CD4-positive, alpha-beta T cell (primary cell): ENCODE measurements at regions not wholly inside any gene's neighbourhood (a gene's known extent, or its start where the extent isn't known, plus 50 kb on each side); places are given as distances from the start of the nearest gene placed in this dataset.

Experiments used
- ATAC-seq: fragments of 200-7000 bp; cut with Tn5 transposase; one replicate; pipeline ENCODE4 v1.10.0; 2022; ENCODE audit warnings: mild to moderate bottlenecking; ENCODE audit not compliant: poor library complexity
- CTCF ChIA-PET: fragments of 350-600 bp; sonication (Branson Sonifier 250); formaldehyde crosslinking; loops from one replicate; lab custom pipeline; 2021; ENCODE audit warnings: antibody characterized with exemption, inconsistent platforms; lab: Charles Lee
- POLR2A ChIA-PET: fragments of 350-600 bp; sonication (Branson Sonifier 250); formaldehyde crosslinking; loops from one replicate; lab custom pipeline; 2021; ENCODE audit warnings: antibody characterized with exemption, inconsistent platforms; lab: Charles Lee
- DNase-seq, 14 experiments: peaks; one replicate each; pipeline ENCODE4 v3.0.0-alpha.2; 2013 to 2020; ENCODE audit warnings: mixed read lengths in 2 of 14
- H3K27ac ChIP-seq, 2 donors: one replicate each; pipeline versions ENCODE4 v1.5.1 to v1.7.0; 2013; ENCODE audit warnings: low read length in 2 of 2, low read depth in 1 of 2, mild to moderate bottlenecking in 1 of 2
- H3K27me3 ChIP-seq, 2 experiments: 1 replicate in 1 of 2; 2 replicates in 1 of 2; pipeline versions ENCODE4 v1.6.1 to v1.7.0; 2013; ENCODE audit warnings: low read length in 2 of 2, control low read depth in 1 of 2, mild to moderate bottlenecking in 1 of 2, moderate library complexity in 1 of 2; ENCODE audit not compliant: insufficient read depth in 2 of 2, control insufficient read depth in 1 of 2
- H3K36me3 ChIP-seq: one replicate; pipeline ENCODE4 v1.6.1; 2013; ENCODE audit warnings: low read length, control low read depth; ENCODE audit not compliant: insufficient read depth
- H3K4me1 ChIP-seq: one replicate; pipeline ENCODE4 v1.6.1; 2013; ENCODE audit warnings: low read length, control low read depth; ENCODE audit not compliant: insufficient read depth
- H3K4me3 ChIP-seq: one replicate; pipeline ENCODE4 v1.5.1; 2013; ENCODE audit warnings: mild to moderate bottlenecking, low read length, moderate library complexity
- H3K9me3 ChIP-seq, 2 experiments: 1 replicate in 1 of 2; 2 replicates in 1 of 2; pipeline versions ENCODE4 v1.6.1 to v1.7.0; 2013; ENCODE audit warnings: low read length in 2 of 2, mild to moderate bottlenecking in 2 of 2, control low read depth in 1 of 2, moderate library complexity in 1 of 2; ENCODE audit not compliant: control insufficient read depth in 1 of 2, insufficient read depth in 1 of 2
- H3K27ac Mint-ChIP-seq: one replicate; pipeline ENCODE4 v1.8.0; 2020; ENCODE audit warnings: mixed read lengths
- H3K27me3 Mint-ChIP-seq: one replicate; pipeline ENCODE4 v1.8.0; 2021; ENCODE audit warnings: mixed read lengths
- H3K36me3 Mint-ChIP-seq: one replicate; pipeline ENCODE4 v1.8.0; 2021; ENCODE audit warnings: low read depth, mixed read lengths
- H3K4me1 Mint-ChIP-seq: one replicate; pipeline ENCODE4 v1.8.0; 2021; ENCODE audit warnings: low read depth, mixed read lengths
- H3K4me3 Mint-ChIP-seq: one replicate; pipeline ENCODE4 v1.8.0; 2020; ENCODE audit warnings: mild to moderate bottlenecking, mixed read lengths
- H3K9me3 Mint-ChIP-seq: one replicate; pipeline ENCODE4 v1.8.0; 2020; ENCODE audit warnings: mixed read lengths
- intact Hi-C, 2 experiments: fragments of 100-400 bp; cut with DNase I in 1 of 2; cut with micrococcal nuclease in 1 of 2; formaldehyde crosslinking; loops; one replicate each; pipeline versions ENCODE4 v1.15.1 to v1.9.0; 2023 to 2025; cut with DNase I, micrococcal nuclease
- TF ChIP-seq, protein P1 (sequence below): fragments of 200-600 bp; IDR thresholded peaks from one replicate; pipeline ENCODE4 v1.8.0; 2022; ENCODE audit warnings: antibody characterized with exemption, mild to moderate bottlenecking

DNA sequence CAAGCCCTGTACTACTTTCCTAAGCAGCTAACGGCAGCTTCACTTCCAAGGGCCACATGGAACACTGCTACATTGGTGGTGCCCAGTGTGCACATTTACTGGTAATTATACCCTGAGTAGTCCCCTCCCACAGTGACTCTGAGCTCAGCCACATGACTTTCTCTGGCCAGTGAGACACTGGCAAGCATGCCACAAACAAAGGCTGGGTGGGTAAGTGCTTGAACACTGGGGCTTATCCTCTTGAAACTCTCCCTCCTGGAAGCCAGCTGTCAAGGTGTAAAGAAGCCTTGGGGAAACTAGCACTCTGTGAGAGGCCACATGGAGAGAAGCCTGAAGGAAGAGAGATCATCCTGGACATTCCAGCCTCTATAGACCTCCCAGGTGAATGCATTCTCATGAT, 54.4 kb upstream of the DRD2 start:
- DNase-seq: no peak

GRCh38 chr11:113528982-113529381, 53.8 kb upstream of the DRD2 start:
- H3K4me3 ChIP-seq: no peak overlapping the region
- no peak overlapping the region for H3K27ac Mint-ChIP-seq
- no peaks in the 10 kb centered on the region for H3K36me3 Mint-ChIP-seq
- no peak overlapping the region for H3K4me3 Mint-ChIP-seq
- no peaks in the 10 kb centered on the region for H3K9me3 Mint-ChIP-seq
- ChIA-PET CTCF (interaction anchor here (0.5 kb wide), 1 partner anchor 533 kb away, joined by 3 read pairs; no protein-coding TSS in a partner anchor), POLR2A (no interaction called here)
- no peaks in the 10 kb centered on the region for H3K4me1 Mint-ChIP-seq
- peaks cover 3% of the 10 kb centered on the region for H3K4me1 ChIP-seq
- DNase-seq: no peak
- no peaks in the 10 kb centered on the region for H3K27me3 ChIP-seq
- peaks cover 21% of the 10 kb centered on the region for H3K27me3 Mint-ChIP-seq
- TF ChIP-seq, protein P1, sequence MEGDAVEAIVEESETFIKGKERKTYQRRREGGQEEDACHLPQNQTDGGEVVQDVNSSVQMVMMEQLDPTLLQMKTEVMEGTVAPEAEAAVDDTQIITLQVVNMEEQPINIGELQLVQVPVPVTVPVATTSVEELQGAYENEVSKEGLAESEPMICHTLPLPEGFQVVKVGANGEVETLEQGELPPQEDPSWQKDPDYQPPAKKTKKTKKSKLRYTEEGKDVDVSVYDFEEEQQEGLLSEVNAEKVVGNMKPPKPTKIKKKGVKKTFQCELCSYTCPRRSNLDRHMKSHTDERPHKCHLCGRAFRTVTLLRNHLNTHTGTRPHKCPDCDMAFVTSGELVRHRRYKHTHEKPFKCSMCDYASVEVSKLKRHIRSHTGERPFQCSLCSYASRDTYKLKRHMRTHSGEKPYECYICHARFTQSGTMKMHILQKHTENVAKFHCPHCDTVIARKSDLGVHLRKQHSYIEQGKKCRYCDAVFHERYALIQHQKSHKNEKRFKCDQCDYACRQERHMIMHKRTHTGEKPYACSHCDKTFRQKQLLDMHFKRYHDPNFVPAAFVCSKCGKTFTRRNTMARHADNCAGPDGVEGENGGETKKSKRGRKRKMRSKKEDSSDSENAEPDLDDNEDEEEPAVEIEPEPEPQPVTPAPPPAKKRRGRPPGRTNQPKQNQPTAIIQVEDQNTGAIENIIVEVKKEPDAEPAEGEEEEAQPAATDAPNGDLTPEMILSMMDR: no peak
- intact Hi-C loops: no loop called here
- no peaks in the 10 kb centered on the region for H3K9me3 ChIP-seq
- no peaks in the 10 kb centered on the region for H3K36me3 ChIP-seq
- H3K27ac ChIP-seq: no peak overlapping the region
- ATAC-seq: no peak

More for the DNA sequence above, 54.4 kb upstream of the DRD2 start:
- Histone ChIP-seq H3K9me3 (no peaks in the 10 kb centered on the region), H3K27ac (no peak overlapping the region), H3K4me3 (no peak overlapping the region), H3K36me3 (no peaks in the 10 kb centered on the region), H3K27me3 (no peaks in the 10 kb centered on the region), H3K4me1 (peaks cover 3% of the 10 kb centered on the region)
- TF ChIP-seq, protein P1: no peak
- ChIA-PET POLR2A (no interaction called here), CTCF (interaction anchor here (0.5 kb wide), 1 partner anchor 533 kb away, joined by 3 read pairs; no protein-coding TSS in a partner anchor)
- Mint-ChIP-seq H3K4me3 (no peak overlapping the region), H3K36me3 (no peaks in the 10 kb centered on the region), H3K27ac (no peak overlapping the region), H3K4me1 (no peaks in the 10 kb centered on the region), H3K27me3 (peaks cover 26% of the 10 kb centered on the region), H3K9me3 (no peaks in the 10 kb centered on the region)
- intact Hi-C loops: loop anchor here in 1 of 2 experiments (5.0 to 10.0 kb wide), 2 partner anchors 1237 to 1315 kb away; no protein-coding TSS in a partner anchor
- ATAC-seq: no peak

GRCh38 chr11:113526521-113526920, 51.3 kb upstream of the DRD2 start:
- Mint-ChIP-seq H3K36me3 (no peaks in the 10 kb centered on the region), H3K27me3 (peaks cover 20% of the 10 kb centered on the region), H3K9me3 (no peaks in the 10 kb centered on the region), H3K4me1 (no peaks in the 10 kb centered on the region), H3K4me3 (no peak overlapping the region), H3K27ac (no peak overlapping the region)
- H3K4me3 ChIP-seq: no peak overlapping the region
- peaks cover 4 to 5% of the 10 kb centered on the region in 2 experiments for H3K27me3 ChIP-seq
- ATAC-seq (no peak), DNase-seq (no peak)
- no peaks in the 10 kb centered on the region for H3K4me1 ChIP-seq
- H3K36me3 ChIP-seq: no peaks in the 10 kb centered on the region
- TF ChIP-seq, protein P1: no peak
- intact Hi-C loops: no loop called here
- POLR2A ChIA-PET: no interaction called here
- CTCF ChIA-PET: interaction anchor here (0.6 kb wide), 1 partner anchor 1824 kb away, joined by 3 read pairs; no protein-coding TSS in a partner anchor
- H3K27ac ChIP-seq: no peak overlapping the region
- H3K9me3 ChIP-seq: peaks cover 0 to 5% of the 10 kb centered on the region in 2 experiments
